Naive thymus-derived CD4-positive, alpha-beta T cell (primary cell): ENCODE measurements at regions not wholly inside any gene's neighbourhood (a gene's known extent, or its start where the extent isn't known, plus 50 kb on each side); places are given as distances from the start of the nearest gene placed in this dataset.
A peak's percentile ranks its signal among the peaks of the same experiment; 100 is the strongest.

Experiments used
- ATAC-seq: fragments of 150-1000 bp; cut with Tn5 transposase; 2 replicates; pipeline ENCODE4 v1.10.0; 2021; ENCODE audit warnings: mild to moderate bottlenecking, moderate library complexity
- CTCF ChIA-PET: fragments of 350-600 bp; sonication (Branson Sonifier 250); formaldehyde crosslinking; loops from one replicate; lab custom pipeline; 2021; ENCODE audit warnings: antibody characterized with exemption; lab: Charles Lee
- POLR2A ChIA-PET: fragments of 350-600 bp; sonication (Branson Sonifier 250); formaldehyde crosslinking; loops from one replicate; lab custom pipeline; 2021; ENCODE audit warnings: antibody characterized with exemption, inconsistent platforms; lab: Charles Lee
- DNase-seq, 9 donors: peaks; one replicate each; pipeline versions ENCODE4 v3.0.0 to v3.0.0-alpha.2; 2020 to 2022; ENCODE audit warnings: mixed read lengths in 1 of 9
- H3K27ac ChIP-seq: one replicate; pipeline ENCODE4 v1.7.0; 2013; ENCODE audit warnings: mild to moderate bottlenecking, low read depth, low read length, moderate library complexity
- H3K27me3 ChIP-seq, 2 donors: one replicate each; pipeline ENCODE4 v1.7.0; 2013; ENCODE audit warnings: low read length in 2 of 2, mild to moderate bottlenecking in 2 of 2, moderate library complexity in 2 of 2; ENCODE audit not compliant: control insufficient read depth in 2 of 2, insufficient read depth in 2 of 2
- H3K36me3 ChIP-seq, 3 experiments: 1 replicate in 2 of 3; 2 replicates in 1 of 3; pipeline ENCODE4 v1.7.0; 2013; ENCODE audit warnings: low read length in 3 of 3, mild to moderate bottlenecking in 3 of 3, moderate library complexity in 1 of 3; ENCODE audit not compliant: insufficient read depth in 3 of 3, control insufficient read depth in 2 of 3
- H3K4me1 ChIP-seq, 2 donors: one replicate each; pipeline ENCODE4 v1.7.0; 2013; ENCODE audit warnings: low read length in 2 of 2, mild to moderate bottlenecking in 2 of 2, moderate library complexity in 1 of 2; ENCODE audit not compliant: control insufficient read depth in 2 of 2, insufficient read depth in 2 of 2
- H3K4me3 ChIP-seq: 2 replicates; pipeline ENCODE4 v1.7.0; 2013; ENCODE audit warnings: mild to moderate bottlenecking, low read length
- H3K9me3 ChIP-seq, 3 experiments: 1 replicate in 2 of 3; 2 replicates in 1 of 3; pipeline ENCODE4 v1.7.0; 2013; ENCODE audit warnings: low read length in 3 of 3; ENCODE audit not compliant: control insufficient read depth in 2 of 3
- H3K27ac Mint-ChIP-seq, 9 donors: one replicate each; pipeline ENCODE4 v1.8.0; 2020 to 2022; ENCODE audit warnings: mixed read lengths in 9 of 9, mild to moderate bottlenecking in 8 of 9, moderate library complexity in 5 of 9, inconsistent platforms in 2 of 9
- H3K27me3 Mint-ChIP-seq, 5 donors: one replicate each; pipeline ENCODE4 v1.8.0; 2021 to 2022; ENCODE audit warnings: mixed read lengths in 5 of 5, mild to moderate bottlenecking in 1 of 5
- H3K36me3 Mint-ChIP-seq, 5 donors: one replicate each; pipeline ENCODE4 v1.8.0; 2020 to 2022; ENCODE audit warnings: mixed read lengths in 5 of 5, mild to moderate bottlenecking in 3 of 5, inconsistent platforms in 1 of 5
- H3K4me1 Mint-ChIP-seq, 7 donors: one replicate each; pipeline ENCODE4 v1.8.0; 2020 to 2022; ENCODE audit warnings: mixed read lengths in 7 of 7, mild to moderate bottlenecking in 3 of 7, inconsistent platforms in 1 of 7
- H3K4me3 Mint-ChIP-seq, 10 donors: one replicate each; pipeline ENCODE4 v1.8.0; 2020 to 2022; ENCODE audit warnings: mild to moderate bottlenecking in 10 of 10, mixed read lengths in 10 of 10, moderate library complexity in 6 of 10, inconsistent platforms in 2 of 10
- H3K9me3 Mint-ChIP-seq, 11 donors: one replicate each; pipeline ENCODE4 v1.8.0; 2020 to 2022; ENCODE audit warnings: mixed read lengths in 11 of 11, mild to moderate bottlenecking in 4 of 11, inconsistent platforms in 1 of 11, moderate library complexity in 1 of 11
- intact Hi-C, 2 donors: fragments of 100-400 bp; cut with micrococcal nuclease; formaldehyde crosslinking; loops; one replicate each; pipeline ENCODE4 v1.15.1; 2023

GRCh38 chr1:212558693-212559480 lies 49.7 kb upstream of the ATF3 start:
- Histone ChIP-seq H3K36me3 (no peaks in the 10 kb centered on the region), H3K4me3 (peak overlapping the region; percentile 54), H3K4me1 (peaks cover 7 to 13% of the 10 kb centered on the region in 2 donors), H3K27me3 (no peaks in the 10 kb centered on the region), H3K9me3 (no peaks in the 10 kb centered on the region), H3K27ac (peak overlapping the region; percentile 74)
- peaks cover 0 to 45% (median 0%) of the 10 kb centered on the region in 5 donors for H3K27me3 Mint-ChIP-seq
- H3K27ac Mint-ChIP-seq, result peak overlapping the region; percentile 91 to 99 (median 98)
- DNase-seq, result peak; percentile 83 to 93 (median 91)
- intact Hi-C loops, result loop anchor here (1.0 to 10.0 kb wide), 18 partner anchors 8 to 882 kb away; partner anchors contain the start of genes ATF3 (in 2 of the 2), NSL1 (in 2 of the 2), TATDN3 (in 2 of the 2) and ANGEL2 (in 1 of the 2)
- peaks cover 0 to 11% (median 4%) of the 10 kb centered on the region in 11 donors for H3K9me3 Mint-ChIP-seq
- CTCF ChIA-PET, result interaction anchor here (1.2 kb wide), 1 partner anchor 81 kb away, joined by 3 read pairs; no protein-coding TSS in a partner anchor
- peaks cover 0 to 10% (median 0%) of the 10 kb centered on the region in 5 donors for H3K36me3 Mint-ChIP-seq
- H3K4me3 Mint-ChIP-seq, result peak overlapping the region; percentile 82 to 95 (median 90)
- peak; percentile 97 for ATAC-seq
- H3K4me1 Mint-ChIP-seq, result peaks cover 6 to 15% (median 9%) of the 10 kb centered on the region in 7 donors
- POLR2A ChIA-PET, result interaction anchor here (0.7 to 1.3 kb wide), 8 partner anchors 12 to 299 kb away, joined by 3 to 5 read pairs (median 3); partner anchors contain the start of genes FLVCR1, NSL1 and TATDN3
